ENCODE measurements at regions not wholly inside any gene's neighbourhood (a gene's known extent, or its start where the extent isn't known, plus 50 kb on each side); places are given as distances from the start of the nearest gene placed in this dataset.

DNA sequence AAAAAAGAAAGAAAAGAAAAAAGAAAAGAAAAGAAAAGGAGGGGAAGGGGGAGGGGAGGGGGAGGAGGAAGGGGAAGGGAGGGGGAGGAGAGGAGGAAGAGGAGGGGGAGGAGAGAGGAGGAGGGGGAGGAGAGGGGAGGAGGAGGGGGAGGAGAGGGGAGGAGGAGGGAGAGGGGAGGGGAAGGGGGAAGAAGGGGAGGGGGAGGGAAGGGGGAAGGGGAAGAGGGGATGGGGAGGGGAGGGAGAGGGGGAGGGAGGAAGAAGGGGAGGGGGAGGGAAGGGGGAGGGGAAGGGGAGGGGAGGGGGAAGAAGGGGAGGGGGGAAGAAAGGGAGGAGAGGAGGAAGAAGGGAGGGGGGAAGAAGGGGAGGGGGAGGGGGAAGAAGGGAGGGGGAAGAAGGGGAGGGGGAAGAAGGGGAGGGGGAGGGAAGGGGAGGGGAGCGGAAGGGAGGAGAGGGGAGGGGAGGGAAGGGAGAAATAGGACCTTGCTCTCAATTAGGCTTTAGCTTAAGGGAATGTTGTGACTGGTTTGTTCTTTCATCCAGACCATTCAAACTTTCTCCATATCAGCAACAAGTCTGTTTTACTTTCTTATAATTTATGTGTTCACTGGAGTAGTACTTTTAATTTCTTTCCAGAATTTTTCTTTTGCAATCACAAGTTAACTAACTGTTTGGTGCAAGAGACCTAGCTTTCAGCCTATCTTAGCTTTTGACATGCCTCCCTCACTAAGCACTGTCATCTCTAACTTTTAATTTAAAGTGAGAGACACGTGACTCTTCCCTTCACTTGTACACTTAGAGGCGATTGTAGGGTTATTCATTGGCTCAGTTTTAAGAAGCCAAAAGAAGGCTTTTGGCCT, 76.5 kb upstream of the EGLN3 start:
- no peaks in the 10 kb centered on the region for H3K9me3 ChIP-seq (ENCODE audit: control insufficient read depth, insufficient read depth, low read depth, low read length)
- no peaks in the 10 kb centered on the region for H3K27me3 ChIP-seq (ENCODE audit: control insufficient read depth, insufficient read depth, low read length)
- H3K4me3 ChIP-seq (ENCODE audit: low read depth, low read length): no peak overlapping the region
- H3K9ac ChIP-seq (ENCODE audit: low read length): no peak overlapping the region
- no peaks in the 10 kb centered on the region for H3K36me3 ChIP-seq (ENCODE audit: control insufficient read depth, insufficient read depth, low read length)
- peaks cover 8% of the 10 kb centered on the region for H3K4me1 ChIP-seq (ENCODE audit: control insufficient read depth, insufficient read depth, low read length)
- H3K27ac ChIP-seq (ENCODE audit: low read depth, low read length): no peak overlapping the region

DNA sequence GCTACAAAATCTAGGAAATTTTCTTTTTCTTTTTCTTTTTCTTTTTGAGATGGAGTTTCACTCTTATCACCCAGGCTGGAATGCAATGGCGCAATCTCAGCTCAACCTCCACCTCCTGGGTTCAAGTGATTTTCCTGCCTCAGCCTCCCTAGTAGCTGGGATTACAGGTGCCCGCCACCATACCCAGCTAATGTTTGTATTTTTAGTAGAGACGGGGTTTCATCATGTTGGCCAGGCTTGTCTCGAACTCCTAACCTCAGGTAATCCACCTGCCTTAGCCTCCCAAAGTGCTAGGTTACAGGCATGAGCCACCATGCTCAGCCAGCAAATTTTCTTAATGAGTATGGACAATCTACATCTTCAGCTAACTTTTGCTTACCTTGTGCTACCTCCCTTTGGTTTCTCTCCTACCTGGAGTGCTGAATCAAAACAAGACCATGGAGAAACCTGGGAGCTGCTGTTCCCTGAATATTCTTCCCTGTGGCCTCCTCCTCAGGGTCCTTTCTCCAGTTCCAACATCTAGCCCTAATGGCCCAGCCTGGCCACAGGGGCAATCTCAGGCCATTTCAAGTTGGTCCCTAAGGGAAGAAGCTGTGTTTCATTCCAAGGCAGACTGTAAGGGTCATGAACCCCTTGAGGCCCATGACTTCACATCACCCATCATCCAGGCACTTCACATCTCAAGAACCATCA, 74.6 kb upstream of the EGLN3 start:
- Histone ChIP-seq H3K27ac (ENCODE audit: low read depth, low read length) (no peak overlapping the region), H3K9ac (ENCODE audit: low read length) (no peak overlapping the region), H3K4me1 (ENCODE audit: control insufficient read depth, insufficient read depth, low read length) (peaks cover 8% of the 10 kb centered on the region), H3K36me3 (ENCODE audit: control insufficient read depth, insufficient read depth, low read length) (no peaks in the 10 kb centered on the region), H3K9me3 (ENCODE audit: control insufficient read depth, insufficient read depth, low read depth, low read length) (no peaks in the 10 kb centered on the region), H3K4me3 (ENCODE audit: low read depth, low read length) (no peak overlapping the region), H3K27me3 (ENCODE audit: control insufficient read depth, insufficient read depth, low read length) (no peaks in the 10 kb centered on the region)

GRCh38 chr14:34024768-34025144, 73.9 kb upstream of the EGLN3 start:
- Histone ChIP-seq H3K36me3 (ENCODE audit: control insufficient read depth, insufficient read depth, low read length) (no peaks in the 10 kb centered on the region), H3K27ac (ENCODE audit: low read depth, low read length) (no peak overlapping the region), H3K9ac (ENCODE audit: low read length) (no peak overlapping the region), H3K4me1 (ENCODE audit: control insufficient read depth, insufficient read depth, low read length) (peaks cover 3% of the 10 kb centered on the region), H3K27me3 (ENCODE audit: control insufficient read depth, insufficient read depth, low read length) (no peaks in the 10 kb centered on the region), H3K4me3 (ENCODE audit: low read depth, low read length) (no peak overlapping the region), H3K9me3 (ENCODE audit: control insufficient read depth, insufficient read depth, low read depth, low read length) (no peaks in the 10 kb centered on the region)

DNA sequence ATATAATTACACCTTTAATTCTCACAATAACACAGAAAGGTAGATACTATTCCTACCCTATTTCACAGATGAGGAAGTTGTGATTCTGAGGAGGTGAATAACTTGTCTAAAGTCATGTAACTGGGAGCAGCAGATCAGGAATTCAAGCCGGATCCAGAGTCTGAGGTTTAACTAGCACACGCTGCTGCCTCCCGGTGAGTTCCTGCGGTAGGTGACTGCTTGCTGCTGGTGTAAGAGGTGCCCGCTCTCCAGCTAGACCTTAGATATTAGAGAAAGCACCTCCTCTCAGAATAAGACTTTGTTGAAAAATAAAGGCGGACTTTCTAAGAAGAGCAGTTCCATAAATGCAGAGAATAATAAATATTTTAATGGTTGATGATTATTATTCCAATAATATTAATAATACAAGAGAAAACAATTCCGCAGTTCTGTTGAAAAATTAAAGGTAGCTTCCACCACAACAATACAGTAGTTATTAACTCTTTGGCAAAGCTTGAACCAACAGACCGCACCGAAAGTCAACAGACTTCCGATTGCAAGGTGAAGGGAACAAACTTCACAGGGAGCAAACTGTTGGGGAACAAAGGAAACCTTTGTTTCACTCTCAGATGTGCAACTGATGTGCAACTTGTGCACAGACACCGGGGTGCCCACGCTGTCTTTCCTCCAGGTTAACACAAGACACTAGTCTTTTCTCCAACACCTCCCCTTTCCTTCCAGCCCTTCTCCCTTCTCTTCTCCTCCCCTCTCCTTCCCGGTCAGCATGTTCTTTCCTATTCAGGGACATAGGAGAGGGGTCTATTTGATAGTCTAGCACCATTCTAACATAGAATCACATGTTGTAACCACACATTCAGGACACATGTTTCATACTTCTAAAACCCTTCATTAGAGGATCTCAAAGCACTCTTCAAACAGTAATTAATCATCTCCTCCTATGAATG, 73.2 kb upstream of the EGLN3 start:
- Histone ChIP-seq H3K4me3 (ENCODE audit: low read depth, low read length) (no peak overlapping the region), H3K36me3 (ENCODE audit: control insufficient read depth, insufficient read depth, low read length) (no peaks in the 10 kb centered on the region), H3K27me3 (ENCODE audit: control insufficient read depth, insufficient read depth, low read length) (no peaks in the 10 kb centered on the region), H3K9me3 (ENCODE audit: control insufficient read depth, insufficient read depth, low read depth, low read length) (no peaks in the 10 kb centered on the region), H3K27ac (ENCODE audit: low read depth, low read length) (no peak overlapping the region), H3K4me1 (ENCODE audit: control insufficient read depth, insufficient read depth, low read length) (no peaks in the 10 kb centered on the region), H3K9ac (ENCODE audit: low read length) (no peak overlapping the region)

DNA sequence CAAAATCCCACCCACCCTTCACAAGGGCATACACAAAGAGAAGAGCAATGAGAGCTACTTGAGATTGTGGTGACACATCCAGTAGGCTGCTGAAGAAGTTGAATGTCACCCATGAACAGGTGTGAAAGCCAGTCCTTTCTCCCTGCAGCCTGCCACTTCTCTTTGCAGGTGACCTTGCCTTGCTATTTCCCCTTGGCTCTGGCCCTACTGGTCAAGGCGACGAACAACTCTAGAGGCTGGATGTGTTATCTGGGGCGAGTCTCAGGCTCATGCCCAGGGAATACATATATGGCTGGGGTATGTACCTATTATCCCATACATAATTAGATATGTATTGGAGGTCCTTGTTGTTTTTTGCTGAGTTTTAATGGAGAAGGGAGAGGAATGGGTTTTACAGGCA, 70.2 kb upstream of the EGLN3 start:
- Histone ChIP-seq H3K9ac (ENCODE audit: low read length) (no peak overlapping the region), H3K9me3 (ENCODE audit: control insufficient read depth, insufficient read depth, low read depth, low read length) (no peaks in the 10 kb centered on the region), H3K36me3 (ENCODE audit: control insufficient read depth, insufficient read depth, low read length) (no peaks in the 10 kb centered on the region), H3K4me1 (ENCODE audit: control insufficient read depth, insufficient read depth, low read length) (no peaks in the 10 kb centered on the region), H3K4me3 (ENCODE audit: low read depth, low read length) (no peak overlapping the region), H3K27ac (ENCODE audit: low read depth, low read length) (no peak overlapping the region), H3K27me3 (ENCODE audit: control insufficient read depth, insufficient read depth, low read length) (no peaks in the 10 kb centered on the region)

DNA sequence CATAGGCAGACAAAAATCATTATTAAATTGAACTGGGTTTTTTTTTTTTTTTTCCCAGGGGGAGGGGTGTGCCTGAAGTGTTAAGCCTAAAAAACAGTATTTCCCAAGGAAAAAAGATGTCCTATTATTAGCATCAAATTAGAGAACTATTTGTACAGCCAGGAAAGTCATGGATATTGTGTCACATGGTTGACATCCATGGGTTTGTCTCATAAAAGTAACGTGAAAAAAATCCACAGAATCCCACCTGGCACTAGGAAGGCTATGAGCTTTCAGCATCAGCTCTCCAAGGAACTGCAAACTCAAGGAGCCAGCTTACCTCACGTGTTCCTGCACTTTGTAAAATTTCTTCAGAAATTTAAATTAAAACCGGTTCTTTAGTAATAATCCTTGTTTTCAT, 69.1 kb upstream of the EGLN3 start:
- H3K27me3 ChIP-seq (ENCODE audit: control insufficient read depth, insufficient read depth, low read length): no peaks in the 10 kb centered on the region

DNA sequence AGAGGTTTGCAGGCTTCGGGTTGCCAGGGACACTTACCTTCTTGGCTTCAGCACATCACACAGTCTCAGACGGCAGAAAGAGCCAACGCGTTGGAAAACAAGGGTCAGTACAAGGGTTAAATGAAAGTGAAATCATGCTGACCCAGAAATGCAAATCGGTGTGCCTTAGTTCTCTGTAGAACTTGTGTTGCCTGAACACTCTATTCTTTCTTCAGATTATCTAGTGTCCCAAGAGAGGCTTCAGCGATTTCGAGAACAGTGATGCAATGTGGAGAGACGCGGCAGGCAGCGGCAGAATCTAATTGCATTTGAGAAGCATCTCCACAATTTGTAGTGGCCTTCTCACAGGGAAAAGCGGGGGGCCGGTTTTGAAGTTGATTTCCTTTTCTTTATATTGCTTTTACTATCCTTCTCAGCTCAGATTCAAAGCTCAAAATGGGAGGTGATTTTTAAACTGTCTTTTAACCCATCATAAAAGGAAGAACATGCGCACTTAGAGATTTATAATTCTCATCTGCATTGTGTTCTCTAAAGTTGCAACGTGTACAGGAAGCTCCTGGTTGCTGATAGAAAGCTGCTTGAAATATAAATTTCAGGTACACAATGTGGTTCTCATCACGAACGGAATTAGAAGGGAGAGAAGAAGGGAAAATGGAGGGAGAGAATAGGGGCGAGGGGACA, 67.8 kb upstream of the EGLN3 start:
- H3K27ac ChIP-seq (ENCODE audit: low read depth, low read length): no peak overlapping the region
- H3K27me3 ChIP-seq (ENCODE audit: control insufficient read depth, insufficient read depth, low read length): no peaks in the 10 kb centered on the region
- peaks cover 3% of the 10 kb centered on the region; the same call in 1 of the 2 replicates for H3K4me1 ChIP-seq (ENCODE audit: control insufficient read depth, insufficient read depth, low read length)
- H3K9me3 ChIP-seq (ENCODE audit: control insufficient read depth, insufficient read depth, low read depth, low read length): no peaks in the 10 kb centered on the region
- no peaks in the 10 kb centered on the region for H3K36me3 ChIP-seq (ENCODE audit: control insufficient read depth, insufficient read depth, low read length)
- H3K9ac ChIP-seq (ENCODE audit: low read length): no peak overlapping the region
- no peak overlapping the region for H3K4me3 ChIP-seq (ENCODE audit: low read depth, low read length)

More for the DNA sequence above, 69.1 kb upstream of the EGLN3 start:
- Histone ChIP-seq H3K27ac (ENCODE audit: low read depth, low read length) (no peak overlapping the region), H3K36me3 (ENCODE audit: control insufficient read depth, insufficient read depth, low read length) (no peaks in the 10 kb centered on the region), H3K4me1 (ENCODE audit: control insufficient read depth, insufficient read depth, low read length) (no peaks in the 10 kb centered on the region), H3K9ac (ENCODE audit: low read length) (no peak overlapping the region), H3K9me3 (ENCODE audit: control insufficient read depth, insufficient read depth, low read depth, low read length) (no peaks in the 10 kb centered on the region), H3K4me3 (ENCODE audit: low read depth, low read length) (no peak overlapping the region)

GRCh38 chr14:34018125-34018524, 67.3 kb upstream of the EGLN3 start:
- Histone ChIP-seq H3K27me3 (ENCODE audit: control insufficient read depth, insufficient read depth, low read length) (no peaks in the 10 kb centered on the region), H3K27ac (ENCODE audit: low read depth, low read length) (no peak overlapping the region), H3K4me3 (ENCODE audit: low read depth, low read length) (no peak overlapping the region), H3K9me3 (ENCODE audit: control insufficient read depth, insufficient read depth, low read depth, low read length) (no peaks in the 10 kb centered on the region), H3K36me3 (ENCODE audit: control insufficient read depth, insufficient read depth, low read length) (no peaks in the 10 kb centered on the region), H3K4me1 (ENCODE audit: control insufficient read depth, insufficient read depth, low read length) (peaks cover 9% of the 10 kb centered on the region; the same call in 1 of the 2 replicates), H3K9ac (ENCODE audit: low read length) (no peak overlapping the region)

DNA sequence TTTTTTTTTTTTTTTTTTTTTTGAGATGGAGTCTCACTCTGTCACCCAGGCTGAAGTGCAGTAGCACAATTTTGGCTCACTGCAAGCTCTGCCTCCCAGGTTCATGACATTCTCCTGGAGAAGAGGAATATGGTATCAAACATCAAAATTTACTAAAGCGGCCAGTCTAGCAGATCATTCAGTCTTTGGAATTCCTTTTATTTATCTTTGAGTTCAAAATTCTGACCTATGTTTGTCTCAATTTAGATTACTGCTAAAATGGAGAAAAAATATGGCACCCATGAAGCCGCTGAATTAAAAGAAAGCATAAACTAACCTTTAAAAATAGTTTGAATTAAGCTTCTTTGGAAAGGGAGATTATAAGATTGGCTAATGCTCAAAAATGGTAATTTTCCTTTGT, 64.5 kb upstream of the EGLN3 start:
- H3K36me3 ChIP-seq (ENCODE audit: control insufficient read depth, insufficient read depth, low read length): no peaks in the 10 kb centered on the region

DNA sequence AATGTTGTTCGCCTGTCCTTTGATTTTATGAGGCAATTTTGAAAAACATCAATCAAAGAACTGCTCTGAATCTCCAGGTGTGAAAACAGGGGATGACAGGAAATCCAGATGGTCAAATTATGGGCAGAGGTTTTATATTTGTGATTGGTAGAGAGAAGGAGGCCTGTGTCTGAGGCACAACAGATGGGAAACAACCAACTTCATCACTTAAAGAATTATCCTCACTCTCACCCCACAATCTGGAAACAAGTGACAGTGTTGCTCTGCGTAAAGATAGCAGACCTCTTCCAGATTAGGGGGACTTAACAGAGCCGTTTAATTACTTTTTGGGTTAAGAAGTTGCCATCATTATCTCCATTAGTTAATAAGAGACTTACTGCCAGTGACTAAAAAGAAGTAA, 64.1 kb upstream of the EGLN3 start:
- Histone ChIP-seq H3K27ac (ENCODE audit: low read depth, low read length) (no peak overlapping the region), H3K4me3 (ENCODE audit: low read depth, low read length) (no peak overlapping the region)

More for the DNA sequence above, 64.5 kb upstream of the EGLN3 start:
- H3K4me3 ChIP-seq (ENCODE audit: low read depth, low read length): no peak overlapping the region
- H3K27me3 ChIP-seq (ENCODE audit: control insufficient read depth, insufficient read depth, low read length): no peaks in the 10 kb centered on the region
- no peak overlapping the region for H3K9ac ChIP-seq (ENCODE audit: low read length)
- no peak overlapping the region for H3K27ac ChIP-seq (ENCODE audit: low read depth, low read length)
- H3K4me1 ChIP-seq (ENCODE audit: control insufficient read depth, insufficient read depth, low read length): peaks cover 12% of the 10 kb centered on the region; the same call in 1 of the 2 replicates
- H3K9me3 ChIP-seq (ENCODE audit: control insufficient read depth, insufficient read depth, low read depth, low read length): no peaks in the 10 kb centered on the region

More for the DNA sequence above, 64.1 kb upstream of the EGLN3 start:
- H3K36me3 ChIP-seq (ENCODE audit: control insufficient read depth, insufficient read depth, low read length): no peaks in the 10 kb centered on the region
- H3K9ac ChIP-seq (ENCODE audit: low read length): no peak overlapping the region
- peaks cover 12% of the 10 kb centered on the region; the same call in 1 of the 2 replicates for H3K4me1 ChIP-seq (ENCODE audit: control insufficient read depth, insufficient read depth, low read length)
- no peaks in the 10 kb centered on the region for H3K27me3 ChIP-seq (ENCODE audit: control insufficient read depth, insufficient read depth, low read length)
- no peaks in the 10 kb centered on the region for H3K9me3 ChIP-seq (ENCODE audit: control insufficient read depth, insufficient read depth, low read depth, low read length)
